HEK293T (cell line): ENCODE measurements at regions not wholly inside any gene's neighbourhood (a gene's known extent, or its start where the extent isn't known, plus 50 kb on each side); places are given as distances from the start of the nearest gene placed in this dataset.
"Not testable (repeated sequence)": the region's sequence is repeated elsewhere in the genome, so short reads cannot be mapped to it uniquely, and the experiment has no call there.

Experiments
- CTCF ChIA-PET: fragments of 350-600 bp; formaldehyde crosslinking; extraction: SDS; loops from one replicate; lab custom pipeline; 2021; ENCODE audit warnings: antibody characterized with exemption, inconsistent platforms; lab: Yijun Ruan, JAX
- POLR2A ChIA-PET: fragments of 350-600 bp; formaldehyde crosslinking; extraction: SDS; loops from one replicate; lab custom pipeline; 2020; ENCODE audit warnings: antibody characterized with exemption, inconsistent platforms; lab: Yijun Ruan, JAX
- DNase-seq: peaks from one replicate; pipeline ENCODE4 v3.0.0; 2012; ENCODE audit warnings: mixed read lengths; ENCODE audit errors: extremely low spot score
- ARNT ChIP-seq: fragments of 450-650 bp; IDR thresholded peaks from 2 replicates; pipeline ENCODE4 v1.6.1; 2017; ENCODE audit warnings: mild to moderate bottlenecking
- BHLHE40 ChIP-seq: fragments of 450-650 bp; IDR thresholded peaks from 2 replicates; pipeline ENCODE4 v1.6.1; 2016; ENCODE audit warnings: mild to moderate bottlenecking, moderate library complexity, borderline replicate concordance
- CTBP1 ChIP-seq: fragments of 450-650 bp; IDR thresholded peaks from 2 replicates; pipeline ENCODE4 v1.6.1; 2016; ENCODE audit warnings: borderline replicate concordance
- ELF4 ChIP-seq: fragments of 450-650 bp; IDR thresholded peaks from 2 replicates; pipeline ENCODE4 v1.6.1; 2017; ENCODE audit warnings: antibody characterized with exemption
- FOXA1 ChIP-seq: fragments of 450-650 bp; IDR thresholded peaks from 2 replicates; pipeline ENCODE4 v1.6.1; 2016; ENCODE audit warnings: mild to moderate bottlenecking
- FOXK2 ChIP-seq: fragments of 450-650 bp; IDR thresholded peaks from 2 replicates; pipeline ENCODE4 v1.6.1; 2016; ENCODE audit warnings: mild to moderate bottlenecking
- FOXM1 ChIP-seq: fragments of 450-650 bp; IDR thresholded peaks from 2 replicates; pipeline ENCODE4 v1.6.1; 2017; ENCODE audit warnings: mild to moderate bottlenecking, borderline replicate concordance
- HDGF ChIP-seq: fragments of 450-650 bp; IDR thresholded peaks from 2 replicates; pipeline ENCODE4 v1.6.1; 2017; ENCODE audit warnings: antibody characterized with exemption, borderline replicate concordance
- L3MBTL2 ChIP-seq: fragments of 450-650 bp; conservative IDR thresholded peaks from 2 replicates; pipeline ENCODE4 v1.6.1; 2016; ENCODE audit warnings: mild to moderate bottlenecking
- LEF1 ChIP-seq: fragments of 450-650 bp; IDR thresholded peaks from 2 replicates; pipeline ENCODE4 v1.6.1; 2017; ENCODE audit warnings: mild to moderate bottlenecking, borderline replicate concordance
- NFRKB ChIP-seq: fragments of 450-650 bp; IDR thresholded peaks from 2 replicates; pipeline ENCODE4 v1.6.1; 2016; ENCODE audit warnings: mild to moderate bottlenecking, moderate library complexity
- PKNOX1 ChIP-seq: fragments of 450-650 bp; IDR thresholded peaks from 2 replicates; pipeline ENCODE4 v1.6.1; 2016
- SP1 ChIP-seq: fragments of 450-650 bp; IDR thresholded peaks from 2 replicates; pipeline ENCODE4 v1.6.1; 2017
- SUZ12 ChIP-seq: fragments of 450-650 bp; IDR thresholded peaks from 2 replicates; pipeline ENCODE4 v1.6.1; 2016; ENCODE audit warnings: mild to moderate bottlenecking
- TARDBP ChIP-seq: fragments of 450-650 bp; IDR thresholded peaks from 2 replicates; pipeline ENCODE4 v1.6.1; 2016
- ZNF384 ChIP-seq: fragments of 450-650 bp; IDR thresholded peaks from 2 replicates; pipeline ENCODE4 v1.6.1; 2016

DNA sequence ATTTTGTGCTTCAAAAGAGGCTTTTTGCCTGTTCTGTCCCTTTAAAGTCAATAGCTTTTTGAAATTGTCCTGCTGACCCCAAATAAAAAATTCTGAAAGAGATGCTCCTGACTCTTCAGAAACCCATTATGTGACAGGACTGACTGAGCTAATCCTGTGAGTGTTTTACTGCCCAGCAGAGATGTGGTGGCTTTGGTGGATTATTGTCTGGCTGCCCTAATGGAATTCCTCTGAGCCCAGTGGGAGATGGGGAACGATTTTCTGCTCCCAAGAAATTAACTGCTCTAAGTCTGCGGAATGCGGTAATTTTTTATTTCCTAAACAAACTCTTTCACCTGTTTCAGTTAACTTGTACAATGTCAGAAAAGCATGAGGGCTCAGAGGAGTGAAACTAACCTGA, 258.2 kb downstream of the IKZF2 start:
- no peak for TF ChIP-seq HDGF
- TF ChIP-seq FOXM1 = no peak
- no peak for TF ChIP-seq ZNF384
- no peak for TF ChIP-seq L3MBTL2
- TF ChIP-seq BHLHE40 = no peak
- no peak for TF ChIP-seq SUZ12
- TF ChIP-seq CTBP1 = no peak
- no peak for TF ChIP-seq LEF1
- TF ChIP-seq SP1 = no peak
- TF ChIP-seq ELF4 = no peak
- no peak for TF ChIP-seq FOXA1
- TF ChIP-seq PKNOX1 = no peak
- no peak for TF ChIP-seq TARDBP
- TF ChIP-seq NFRKB = no peak
- no peak for TF ChIP-seq FOXK2
- no peak for TF ChIP-seq ARNT
- no peak for DNase-seq
- POLR2A ChIA-PET = no interaction called here
- CTCF ChIA-PET = no interaction called here

DNA sequence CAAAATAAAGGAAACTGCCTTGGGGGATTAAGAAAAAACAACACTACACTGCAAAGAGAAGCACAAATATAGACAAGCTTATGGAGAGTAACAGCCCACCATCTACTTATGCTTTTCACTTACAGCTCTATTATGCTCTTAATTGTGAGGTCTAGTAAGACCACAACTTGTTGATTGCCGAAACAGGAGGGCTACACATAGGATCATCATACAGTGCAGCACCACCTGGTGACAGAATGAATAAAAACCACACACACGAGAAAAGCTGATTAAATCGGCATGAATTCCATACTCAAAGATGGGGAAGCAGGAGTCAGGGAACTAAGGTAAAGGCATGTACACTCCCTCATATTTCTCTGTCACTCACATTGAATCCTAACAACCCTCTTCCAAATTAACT, 259.2 kb downstream of the IKZF2 start:
- no peak for TF ChIP-seq ZNF384
- no peak for TF ChIP-seq FOXM1
- peak; percentile 22 for DNase-seq
- POLR2A ChIA-PET = interaction anchor here (0.6 kb wide), 1 partner anchor 285 kb away, joined by 3 read pairs; no protein-coding TSS in a partner anchor
- CTCF ChIA-PET = interaction anchor here (1.0 to 1.6 kb wide), 2 partner anchors 115 to 206 kb away, joined by 3 to 5 read pairs; no protein-coding TSS in a partner anchor

DNA sequence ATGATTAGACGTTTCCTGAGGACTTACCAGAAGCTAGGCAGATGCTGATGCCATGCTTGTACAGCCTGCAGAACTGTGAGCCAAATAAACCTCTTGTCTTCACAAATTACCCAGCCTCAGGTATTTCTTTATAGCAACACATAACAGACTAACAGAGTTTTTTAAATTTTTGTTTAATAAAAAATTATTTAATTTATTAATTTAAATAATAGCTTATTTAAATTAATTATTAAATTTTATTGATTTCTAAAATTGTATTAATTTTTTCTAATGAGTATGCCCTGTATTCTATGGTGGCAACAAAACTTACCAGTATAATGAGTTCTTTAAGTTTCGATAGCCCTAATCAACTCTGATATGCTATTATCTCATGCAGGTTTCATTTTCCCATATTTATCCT, 259.8 kb downstream of the IKZF2 start:
- ChIA-PET CTCF (interaction anchor here (1.0 to 1.6 kb wide), 2 partner anchors 114 to 205 kb away, joined by 3 to 5 read pairs; no protein-coding TSS in a partner anchor), POLR2A (no interaction called here)

GRCh38 chr2:212882626-212883025, 268.8 kb downstream of the IKZF2 start:
- TF ChIP-seq BHLHE40 (no peak), FOXK2 (no peak), ELF4 (no peak), ARNT (no peak), NFRKB (no peak), TARDBP (no peak), LEF1 (no peak), L3MBTL2 (no peak), FOXA1 (no peak), CTBP1 (no peak), PKNOX1 (no peak), SUZ12 (no peak)
- no peak for DNase-seq
- POLR2A ChIA-PET = no interaction called here
- CTCF ChIA-PET = no interaction called here

More for the DNA sequence above, 259.8 kb downstream of the IKZF2 start:
- DNase-seq = no peak
- TF ChIP-seq NFRKB (no peak), ELF4 (no peak), FOXK2 (no peak), SUZ12 (no peak), TARDBP (no peak), L3MBTL2 (no peak), SP1 (no peak), ZNF384 (no peak), LEF1 (no peak), BHLHE40 (no peak), HDGF (no peak), CTBP1 (no peak), ARNT (no peak)

GRCh38 chr2:212876556-212876955, 274.9 kb downstream of the IKZF2 start:
- CTCF ChIA-PET, DNase-seq, POLR2A ChIA-PET: not testable (repeated sequence)

- POLR2A ChIA-PET, CTCF ChIA-PET, DNase-seq: not testable (repeated sequence)
Observed at GRCh38 chr2:212875950-212876349, 275.5 kb downstream of the IKZF2 start.

GRCh38 chr2:212873256-212873655, 278.2 kb downstream of the IKZF2 start:
- ChIA-PET CTCF (no interaction called here), POLR2A (no interaction called here)
- TF ChIP-seq SUZ12 (no peak), ELF4 (no peak), ZNF384 (no peak), ARNT (no peak)
- DNase-seq = no peak

DNA sequence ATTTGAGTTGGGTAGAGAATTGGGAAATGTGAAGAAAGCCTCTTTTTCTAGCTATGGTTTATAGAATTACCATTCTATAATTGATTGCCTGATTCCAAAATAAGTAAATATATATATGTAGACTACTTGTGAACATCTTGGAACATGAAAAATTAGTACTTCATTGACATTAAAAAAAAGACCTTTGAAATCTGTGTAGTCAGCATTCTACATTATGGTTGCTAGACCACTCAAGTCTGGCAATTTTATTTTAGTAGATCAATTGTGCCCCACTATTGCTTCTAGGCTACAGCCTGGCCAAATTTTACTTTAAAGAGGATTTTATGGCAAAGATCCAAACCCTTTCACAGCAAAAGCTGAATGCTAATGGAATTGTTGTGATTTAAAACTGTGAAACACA, 279.8 kb downstream of the IKZF2 start:
- DNase-seq = no peak
- ChIA-PET POLR2A (no interaction called here), CTCF (no interaction called here)
- TF ChIP-seq ARNT (no peak), FOXM1 (no peak)
